Activated CD4-positive, alpha-beta memory T cell treated with anti-CD3 and anti-CD28 coated beads, Interleukin-2, amount 10 ng/mL, durations not matched to agents 7 days and 5 days (primary cell): ENCODE measurements at regions not wholly inside any gene's neighbourhood (a gene's known extent, or its start where the extent isn't known, plus 50 kb on each side); places are given as distances from the start of the nearest gene placed in this dataset.
A peak's percentile ranks its signal among the peaks of the same experiment; 100 is the strongest.

Source experiments
- CTCF ChIA-PET: fragments of 350-600 bp; sonication (Branson Sonifier 250); formaldehyde crosslinking; loops from one replicate; lab custom pipeline; 2021; ENCODE audit warnings: antibody characterized with exemption, inconsistent platforms; lab: Charles Lee
- POLR2A ChIA-PET: fragments of 350-600 bp; sonication (Branson Sonifier 250); formaldehyde crosslinking; loops from one replicate; lab custom pipeline; 2021; ENCODE audit warnings: antibody characterized with exemption; lab: Charles Lee
- DNase-seq: peaks from one replicate; pipeline ENCODE4 v3.0.0-alpha.2; 2020
- H3K27ac Mint-ChIP-seq: one replicate; pipeline ENCODE4 v1.8.0; 2021; ENCODE audit warnings: mild to moderate bottlenecking, mixed read lengths
- H3K27me3 Mint-ChIP-seq: one replicate; pipeline ENCODE4 v1.8.0; 2021; ENCODE audit warnings: mixed read lengths
- H3K36me3 Mint-ChIP-seq: one replicate; pipeline ENCODE4 v1.8.0; 2021; ENCODE audit warnings: low read depth, mixed read lengths
- H3K4me1 Mint-ChIP-seq: one replicate; pipeline ENCODE4 v1.8.0; 2021; ENCODE audit warnings: mixed read lengths
- H3K4me3 Mint-ChIP-seq: one replicate; pipeline ENCODE4 v1.8.0; 2021; ENCODE audit warnings: mild to moderate bottlenecking, mixed read lengths
- H3K9me3 Mint-ChIP-seq: one replicate; pipeline ENCODE4 v1.8.0; 2021; ENCODE audit warnings: mixed read lengths

GRCh38 chr6:26193467-26194328 lies 106.5 kb downstream of the HFE start:
- Mint-ChIP-seq H3K4me3 (peak overlapping the region; percentile 93), H3K36me3 (peaks cover 31% of the 10 kb centered on the region), H3K9me3 (no peaks in the 10 kb centered on the region), H3K27me3 (no peaks in the 10 kb centered on the region), H3K4me1 (peaks cover 39% of the 10 kb centered on the region), H3K27ac (peak overlapping the region; percentile 6)
- CTCF ChIA-PET, result interaction anchor here (1.2 to 1.8 kb wide), 3 partner anchors 15 to 34 kb away, joined by 3 to 7 read pairs (median 5); no protein-coding TSS in a partner anchor
- POLR2A ChIA-PET, result interaction anchor here (1.1 to 20.8 kb wide), 15 partner anchors 7 to 1678 kb away, joined by 3 to 1293 read pairs (median 295); a partner anchor contains a TSS
- no peak for DNase-seq

GRCh38 chr6:26194329-26194701 lies 107.1 kb downstream of the HFE start:
- CTCF ChIA-PET, result interaction anchor here (1.2 to 1.8 kb wide), 4 partner anchors 15 to 34 kb away, joined by 3 to 7 read pairs (median 4); a partner anchor contains a TSS
- Mint-ChIP-seq H3K9me3 (no peaks in the 10 kb centered on the region), H3K36me3 (peaks cover 35% of the 10 kb centered on the region), H3K4me3 (peak overlapping the region; percentile 93), H3K27ac (peak overlapping the region; percentile 96), H3K27me3 (no peaks in the 10 kb centered on the region), H3K4me1 (peaks cover 37% of the 10 kb centered on the region)
- POLR2A ChIA-PET, result interaction anchor here (1.0 to 20.8 kb wide), 17 partner anchors 8 to 1696 kb away, joined by 3 to 1293 read pairs (median 141); a partner anchor contains a TSS
- no peak for DNase-seq

- CTCF ChIA-PET, result interaction anchor here (1.1 to 5.2 kb wide), 8 partner anchors 7 to 38 kb away, joined by 3 to 42 read pairs (median 4); a partner anchor contains a TSS
- Mint-ChIP-seq H3K4me3 (peak overlapping the region; percentile 93), H3K27me3 (no peaks in the 10 kb centered on the region), H3K27ac (peak overlapping the region; percentile 96), H3K4me1 (peaks cover 37% of the 10 kb centered on the region), H3K9me3 (no peaks in the 10 kb centered on the region), H3K36me3 (peaks cover 35% of the 10 kb centered on the region)
- POLR2A ChIA-PET, result interaction anchor here (0.6 to 20.8 kb wide), 28 partner anchors 8 to 1699 kb away, joined by 3 to 1293 read pairs (median 62); a partner anchor contains a TSS
- no peak for DNase-seq
These were observed 107.7 kb downstream of the HFE start for GRCh38 chr6:26194816-26195375.

GRCh38 chr6:26195376-26195923 lies 108.2 kb downstream of the HFE start:
- POLR2A ChIA-PET, result interaction anchor here (0.6 to 20.8 kb wide), 34 partner anchors 9 to 1698 kb away, joined by 3 to 1293 read pairs (median 62); a partner anchor contains a TSS
- CTCF ChIA-PET, result interaction anchor here (1.1 to 5.2 kb wide), 11 partner anchors 7 to 1669 kb away, joined by 3 to 42 read pairs (median 4); a partner anchor contains a TSS
- H3K4me3 Mint-ChIP-seq, result peak overlapping the region; percentile 93
- H3K9me3 Mint-ChIP-seq, result no peaks in the 10 kb centered on the region
- DNase-seq, result peak; percentile 89
- H3K27me3 Mint-ChIP-seq, result no peaks in the 10 kb centered on the region
- H3K27ac Mint-ChIP-seq, result peak overlapping the region; percentile 96
- H3K4me1 Mint-ChIP-seq, result peaks cover 41% of the 10 kb centered on the region
- peaks cover 35% of the 10 kb centered on the region for H3K36me3 Mint-ChIP-seq

GRCh38 chr6:26195924-26196845 lies 109.0 kb downstream of the HFE start:
- H3K4me1 Mint-ChIP-seq, result peaks cover 44% of the 10 kb centered on the region

GRCh38 chr6:26196846-26197635 lies 109.8 kb downstream of the HFE start:
- ChIA-PET POLR2A (interaction anchor here (0.8 to 20.8 kb wide), 41 partner anchors 10 to 1696 kb away, joined by 3 to 1293 read pairs (median 46); partner anchors contain the start of gene HMGN4), CTCF (interaction anchor here (0.6 to 5.2 kb wide), 17 partner anchors 9 to 1668 kb away, joined by 3 to 42 read pairs (median 7); a partner anchor contains a TSS)
- peaks cover 35% of the 10 kb centered on the region for H3K36me3 Mint-ChIP-seq
- H3K9me3 Mint-ChIP-seq, result no peaks in the 10 kb centered on the region
- H3K4me3 Mint-ChIP-seq, result peak overlapping the region; percentile 93
- peak; percentile 85 for DNase-seq
- peak overlapping the region; percentile 96 for H3K27ac Mint-ChIP-seq
- H3K4me1 Mint-ChIP-seq, result peaks cover 49% of the 10 kb centered on the region
- H3K27me3 Mint-ChIP-seq, result no peaks in the 10 kb centered on the region

More at GRCh38 chr6:26195924-26196845, 109.0 kb downstream of the HFE start:
- peak overlapping the region; percentile 93 for H3K4me3 Mint-ChIP-seq
- H3K27me3 Mint-ChIP-seq, result no peaks in the 10 kb centered on the region
- H3K27ac Mint-ChIP-seq, result peak overlapping the region; percentile 96
- ChIA-PET POLR2A (interaction anchor here (0.8 to 20.8 kb wide), 41 partner anchors 9 to 1697 kb away, joined by 3 to 1293 read pairs (median 46); partner anchors contain the start of gene HMGN4), CTCF (interaction anchor here (1.1 to 5.2 kb wide), 15 partner anchors 8 to 1669 kb away, joined by 3 to 42 read pairs (median 5); a partner anchor contains a TSS)
- peaks cover 35% of the 10 kb centered on the region for H3K36me3 Mint-ChIP-seq
- DNase-seq, result peak; percentile 69
- no peaks in the 10 kb centered on the region for H3K9me3 Mint-ChIP-seq

- Mint-ChIP-seq H3K27ac (peak overlapping the region; percentile 96), H3K36me3 (peaks cover 33% of the 10 kb centered on the region), H3K4me1 (peaks cover 45% of the 10 kb centered on the region), H3K4me3 (peak overlapping the region; percentile 93), H3K27me3 (no peaks in the 10 kb centered on the region), H3K9me3 (no peaks in the 10 kb centered on the region)
- DNase-seq, result no peak
- ChIA-PET CTCF (interaction anchor here (0.6 to 5.2 kb wide), 14 partner anchors 10 to 165 kb away, joined by 3 to 42 read pairs (median 7); a partner anchor contains a TSS), POLR2A (interaction anchor here (0.9 to 20.8 kb wide), 38 partner anchors 11 to 1696 kb away, joined by 3 to 1293 read pairs (median 60); partner anchors contain the start of gene HMGN4)
These were observed 110.4 kb downstream of the HFE start for GRCh38 chr6:26197636-26197932.

GRCh38 chr6:26197933-26198721 lies 110.9 kb downstream of the HFE start:
- DNase-seq, result peak; percentile 70
- H3K9me3 Mint-ChIP-seq, result no peaks in the 10 kb centered on the region
- no peaks in the 10 kb centered on the region for H3K27me3 Mint-ChIP-seq
- peaks cover 33% of the 10 kb centered on the region for H3K36me3 Mint-ChIP-seq
- H3K27ac Mint-ChIP-seq, result peak overlapping the region; percentile 96
- peaks cover 42% of the 10 kb centered on the region for H3K4me1 Mint-ChIP-seq
- peak overlapping the region; percentile 93 for H3K4me3 Mint-ChIP-seq
- CTCF ChIA-PET, result interaction anchor here (0.6 to 5.2 kb wide), 19 partner anchors 10 to 175 kb away, joined by 3 to 42 read pairs (median 6); a partner anchor contains a TSS
- POLR2A ChIA-PET, result interaction anchor here (0.8 to 20.8 kb wide), 45 partner anchors 11 to 1695 kb away, joined by 3 to 1293 read pairs (median 46); partner anchors contain the start of gene HMGN4

GRCh38 chr6:26198722-26199056 lies 111.5 kb downstream of the HFE start:
- Mint-ChIP-seq H3K36me3 (peaks cover 30% of the 10 kb centered on the region), H3K4me1 (peaks cover 40% of the 10 kb centered on the region), H3K27me3 (no peaks in the 10 kb centered on the region), H3K27ac (peak overlapping the region; percentile 96), H3K4me3 (peak overlapping the region; percentile 93), H3K9me3 (no peaks in the 10 kb centered on the region)
- CTCF ChIA-PET, result interaction anchor here (1.0 to 5.2 kb wide), 15 partner anchors 11 to 176 kb away, joined by 3 to 42 read pairs (median 8); a partner anchor contains a TSS
- DNase-seq, result no peak
- POLR2A ChIA-PET, result interaction anchor here (0.6 to 20.8 kb wide), 41 partner anchors 12 to 1695 kb away, joined by 3 to 1293 read pairs (median 46); partner anchors contain the start of gene HMGN4
